ENCODE measurements at regions not wholly inside any gene's neighbourhood (a gene's known extent, or its start where the extent isn't known, plus 50 kb on each side); places are given as distances from the start of the nearest gene placed in this dataset.

- no peak for DNase-seq
Measured at GRCh38 chr2:200752835-200753234, 58.9 kb upstream of the BZW1 start.

GRCh38 chr2:200756618-200757321 lies 54.9 kb upstream of the BZW1 start:
- DNase-seq = no peak

- DNase-seq = no peak
Measured at GRCh38 chr2:200757399-200757798, 54.3 kb upstream of the BZW1 start.

- no peak for DNase-seq
Measured at GRCh38 chr2:200758341-200758740, 53.4 kb upstream of the BZW1 start.

GRCh38 chr2:200761266-200761665 lies 50.4 kb upstream of the BZW1 start:
- DNase-seq = no peak
